UCSD-AML1 (cell line): ENCODE measurements at regions not wholly inside any gene's neighbourhood (a gene's known extent, or its start where the extent isn't known, plus 50 kb on each side); places are given as distances from the start of the nearest gene placed in this dataset.

Source experiments
- DNase-seq: peaks from one replicate; lab custom pipeline; 2025; ENCODE audit not compliant: unreplicated experiment; lab: John Stamatoyannopoulos, UW

GRCh38 chr5:107090506-107090905 lies 580.2 kb downstream of the EFNA5 start:
- DNase-seq = no peak

- no peak for DNase-seq
Measured at GRCh38 chr5:107088907-107089306, 581.8 kb downstream of the EFNA5 start.

- no peak for DNase-seq
Measured at GRCh38 chr5:107085572-107085971, 585.2 kb downstream of the EFNA5 start.

GRCh38 chr5:107074996-107075395 lies 595.7 kb downstream of the EFNA5 start:
- DNase-seq = no peak

GRCh38 chr5:107072967-107073366 lies 597.8 kb downstream of the EFNA5 start:
- no peak for DNase-seq

GRCh38 chr5:107072440-107072839 lies 598.3 kb downstream of the EFNA5 start:
- DNase-seq = no peak

GRCh38 chr5:107068782-107069181 lies 602.0 kb downstream of the EFNA5 start:
- no peak for DNase-seq

GRCh38 chr5:107067395-107067794 lies 603.3 kb downstream of the EFNA5 start:
- DNase-seq = peak; percentile 2

GRCh38 chr5:107063511-107063910 lies 607.2 kb downstream of the EFNA5 start:
- DNase-seq = no peak

GRCh38 chr5:107058803-107059202 lies 611.9 kb downstream of the EFNA5 start:
- DNase-seq = no peak

GRCh38 chr5:107058235-107058634 lies 612.5 kb downstream of the EFNA5 start:
- no peak for DNase-seq

- no peak for DNase-seq
Measured at GRCh38 chr5:107056278-107056677, 614.5 kb downstream of the EFNA5 start.

GRCh38 chr5:107047048-107047447 lies 623.7 kb downstream of the EFNA5 start:
- DNase-seq = no peak

- DNase-seq = no peak
Measured at GRCh38 chr5:107043665-107044064, 627.1 kb downstream of the EFNA5 start.

GRCh38 chr5:107040907-107041306 lies 629.8 kb downstream of the EFNA5 start:
- no peak for DNase-seq

GRCh38 chr5:107032629-107033028 lies 638.1 kb downstream of the EFNA5 start:
- no peak for DNase-seq

GRCh38 chr5:107028938-107029337 lies 641.8 kb downstream of the EFNA5 start:
- no peak for DNase-seq

GRCh38 chr5:107025712-107026497 lies 644.8 kb downstream of the EFNA5 start:
- no peak for DNase-seq

- no peak for DNase-seq
Measured at GRCh38 chr5:107023732-107024131, 647.0 kb downstream of the EFNA5 start.

GRCh38 chr5:107021575-107021974 lies 649.2 kb downstream of the EFNA5 start:
- DNase-seq = no peak

GRCh38 chr5:107020626-107021025 lies 650.1 kb downstream of the EFNA5 start:
- DNase-seq = no peak

- DNase-seq = no peak
Measured at GRCh38 chr5:107017616-107018015, 653.1 kb downstream of the EFNA5 start.

- no peak for DNase-seq
Measured at GRCh38 chr5:107012371-107012770, 658.4 kb downstream of the EFNA5 start.
